NCI-H2107 treated with DMSO at 0.1 percent for 48 hours (cell line): ENCODE measurements at regions not wholly inside any gene's neighbourhood (a gene's known extent, or its start where the extent isn't known, plus 50 kb on each side); places are given as distances from the start of the nearest gene placed in this dataset.

Experiments
- DNase-seq: peaks from one replicate; lab custom pipeline; 2025; ENCODE audit not compliant: unreplicated experiment; lab: John Stamatoyannopoulos, UW

- DNase-seq = no peak
Measured at GRCh38 chr4:151917145-151917734, 156.4 kb upstream of the GATB start.

- DNase-seq = no peak
Measured at GRCh38 chr4:151912632-151913031, 151.8 kb upstream of the GATB start.

- no peak for DNase-seq
Measured at GRCh38 chr4:151911970-151912369, 151.2 kb upstream of the GATB start.

GRCh38 chr4:151908734-151909497, 148.1 kb upstream of the GATB start:
- no peak for DNase-seq

- DNase-seq = no peak
Measured at GRCh38 chr4:151908201-151908600, 147.4 kb upstream of the GATB start.

GRCh38 chr4:151906438-151906837, 145.6 kb upstream of the GATB start:
- DNase-seq = no peak

GRCh38 chr4:151905197-151905596, 144.4 kb upstream of the GATB start:
- no peak for DNase-seq

GRCh38 chr4:151901631-151902030, 140.8 kb upstream of the GATB start:
- no peak for DNase-seq

- no peak for DNase-seq
Measured at GRCh38 chr4:151896880-151897279, 136.1 kb upstream of the GATB start.

GRCh38 chr4:151895671-151896070, 134.9 kb upstream of the GATB start:
- DNase-seq = no peak

GRCh38 chr4:151894246-151894645, 133.4 kb upstream of the GATB start:
- no peak for DNase-seq

GRCh38 chr4:151888367-151888866, 127.6 kb upstream of the GATB start:
- no peak for DNase-seq

- no peak for DNase-seq
Measured at GRCh38 chr4:151887816-151888180, 127.0 kb upstream of the GATB start.

- DNase-seq = no peak
Measured at GRCh38 chr4:151887031-151887815, 126.4 kb upstream of the GATB start.

GRCh38 chr4:151885123-151885522, 124.3 kb upstream of the GATB start:
- DNase-seq = no peak

- DNase-seq = no peak
Measured at GRCh38 chr4:151883747-151884146, 122.9 kb upstream of the GATB start.

GRCh38 chr4:151882072-151882803, 121.4 kb upstream of the GATB start:
- no peak for DNase-seq

GRCh38 chr4:151879705-151880445, 119.1 kb upstream of the GATB start:
- no peak for DNase-seq

GRCh38 chr4:151876381-151876988, 115.7 kb upstream of the GATB start:
- no peak for DNase-seq

GRCh38 chr4:151874328-151874727, 113.5 kb upstream of the GATB start:
- DNase-seq = no peak
